ENCODE measurements at regions not wholly inside any gene's neighbourhood (a gene's known extent, or its start where the extent isn't known, plus 50 kb on each side); places are given as distances from the start of the nearest gene placed in this dataset.
A peak's percentile ranks its signal among the peaks of the same experiment; 100 is the strongest.
"Not testable (repeated sequence)": the region's sequence is repeated elsewhere in the genome, so short reads cannot be mapped to it uniquely, and the experiment has no call there.

- no peak for DNase-seq
Observed at GRCh38 chr10:8173866-8174243, 119.4 kb downstream of the GATA3 start.

- no peak for DNase-seq
Observed at GRCh38 chr10:8174762-8175161, 120.3 kb downstream of the GATA3 start.

- DNase-seq, result not testable (repeated sequence)
Observed at GRCh38 chr10:8177526-8177925, 123.0 kb downstream of the GATA3 start.

- DNase-seq, result not testable (repeated sequence)
Observed at GRCh38 chr10:8179773-8180172, 125.3 kb downstream of the GATA3 start.

DNA sequence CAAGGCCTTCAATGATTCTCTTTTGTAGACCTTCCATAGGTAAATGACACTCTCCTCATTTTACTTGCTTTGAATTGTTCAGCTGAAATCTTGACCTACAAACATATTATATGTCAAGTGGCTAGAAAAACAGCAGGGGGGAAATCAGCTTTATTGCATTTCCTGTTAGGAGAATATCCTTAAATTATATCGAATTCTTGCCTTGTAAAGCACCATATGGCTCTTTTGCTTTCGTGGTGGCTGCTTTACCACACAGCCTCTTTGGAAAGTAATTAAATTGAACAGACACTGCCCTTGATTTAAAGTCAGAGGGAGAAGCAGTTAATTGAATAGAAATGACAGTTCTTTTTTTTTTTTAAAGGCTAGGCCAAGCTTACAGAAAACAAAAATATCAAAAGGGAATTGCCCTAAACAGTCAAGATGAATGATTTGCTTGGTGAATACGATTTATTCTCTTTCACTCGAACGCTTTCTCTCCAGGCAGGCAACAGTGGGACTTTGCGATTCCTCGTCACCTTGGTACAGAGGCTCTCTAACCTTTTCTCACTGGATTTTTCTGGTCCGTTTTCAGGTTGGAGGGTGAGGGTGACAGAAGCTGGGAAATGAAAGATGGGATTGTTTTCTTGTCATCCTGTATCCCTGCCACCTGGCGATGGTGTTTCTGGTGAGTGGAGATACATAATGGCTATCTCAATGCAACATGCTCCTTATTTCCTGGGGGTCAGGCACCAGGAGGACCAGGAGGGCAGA is 126.0 kb downstream of the GATA3 start:
- DNase-seq, result no peak

- DNase-seq, result peak in 2 of 3 donors; percentile 5 to 15
Observed at GRCh38 chr10:8181496-8182157, 127.1 kb downstream of the GATA3 start.

DNA sequence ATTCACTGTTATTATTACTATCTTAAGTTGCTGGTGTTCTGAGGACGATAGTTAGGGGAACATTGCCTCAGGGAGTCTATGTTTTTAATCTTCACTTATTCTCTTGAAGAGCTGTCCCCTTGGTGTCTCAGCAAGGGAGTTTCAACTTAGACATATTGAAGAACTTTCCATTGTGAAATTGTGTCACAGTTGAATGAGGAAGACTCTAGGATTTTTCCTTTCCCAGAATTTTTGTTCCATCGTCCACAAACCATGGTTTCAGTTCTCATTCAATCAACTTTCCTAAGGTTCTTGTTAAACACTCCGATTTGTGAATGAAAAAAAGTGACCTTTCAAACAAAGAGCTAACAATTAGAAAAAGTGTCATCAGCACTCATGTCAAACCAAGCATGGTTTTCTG is 128.3 kb downstream of the GATA3 start:
- peak; percentile 36 to 62 (median 53) for DNase-seq

GRCh38 chr10:8183241-8183704 is 128.8 kb downstream of the GATA3 start:
- DNase-seq, result peak; percentile 62 to 85 (median 75)

DNA sequence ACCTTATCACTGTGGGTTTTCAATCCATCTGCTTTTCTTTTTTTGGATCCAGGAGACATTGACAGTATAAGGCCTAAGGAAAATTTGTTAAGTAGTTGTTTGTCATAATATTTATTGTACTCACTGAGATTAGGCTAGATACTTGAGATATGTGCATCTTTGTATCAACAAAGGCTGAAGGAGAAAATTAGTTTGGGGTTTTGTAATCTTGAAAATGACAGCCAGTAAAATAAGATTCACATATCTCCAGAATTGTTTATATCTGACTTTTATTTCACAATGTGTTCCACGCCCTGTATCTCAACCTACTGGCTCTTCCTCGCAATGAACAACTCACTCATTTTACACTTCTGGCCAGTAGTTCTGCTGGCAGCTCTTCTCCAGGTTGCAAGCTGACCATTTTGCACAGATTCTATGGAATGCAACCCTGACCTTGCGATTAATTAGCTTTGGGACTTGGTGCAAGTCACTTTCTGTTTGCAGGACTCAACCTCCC is 132.7 kb downstream of the GATA3 start:
- DNase-seq, result no peak

GRCh38 chr10:8189458-8189857 is 135.0 kb downstream of the GATA3 start:
- no peak for DNase-seq

GRCh38 chr10:8192301-8192700 is 137.8 kb downstream of the GATA3 start:
- DNase-seq, result no peak

DNA sequence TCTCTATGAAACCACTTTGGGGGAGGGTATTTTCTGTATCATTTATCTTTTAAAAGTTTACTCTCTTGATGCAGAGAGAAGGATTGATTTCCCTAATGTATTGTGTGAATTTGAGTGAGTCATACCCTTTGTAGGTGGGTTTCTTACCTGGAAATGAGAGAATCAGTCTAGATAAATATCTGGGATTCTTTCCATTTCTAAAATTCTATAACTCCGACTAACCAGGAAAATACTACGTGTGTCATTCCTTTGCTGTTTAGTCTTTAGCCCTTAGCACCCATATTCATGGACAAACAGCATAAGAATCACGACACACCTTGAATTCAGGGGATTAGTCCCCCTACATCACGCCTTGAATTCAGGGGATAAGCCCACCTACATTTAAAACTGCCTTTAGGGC is 139.1 kb downstream of the GATA3 start:
- no peak for DNase-seq

DNA sequence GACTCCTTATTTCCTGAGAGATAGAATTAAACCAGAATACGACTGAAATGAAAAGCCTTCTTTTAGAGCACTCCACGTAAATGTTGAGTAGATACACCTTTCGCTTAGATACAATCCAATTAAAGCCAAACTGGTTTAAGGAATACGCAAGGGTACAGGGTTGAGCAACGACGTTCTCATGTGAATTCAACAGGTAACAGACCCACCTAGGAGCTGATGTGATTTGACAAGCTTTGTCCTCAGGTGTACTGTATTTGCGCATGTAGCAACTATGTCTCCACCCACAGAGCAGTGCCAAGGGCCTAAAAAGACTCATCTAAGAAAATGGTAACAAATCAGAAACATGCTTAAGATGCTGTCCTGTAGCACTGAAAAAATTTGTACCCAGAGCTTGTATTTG is 139.6 kb downstream of the GATA3 start:
- DNase-seq, result no peak

- DNase-seq, result no peak
Observed at GRCh38 chr10:8206882-8207281, 152.4 kb downstream of the GATA3 start.

DNA sequence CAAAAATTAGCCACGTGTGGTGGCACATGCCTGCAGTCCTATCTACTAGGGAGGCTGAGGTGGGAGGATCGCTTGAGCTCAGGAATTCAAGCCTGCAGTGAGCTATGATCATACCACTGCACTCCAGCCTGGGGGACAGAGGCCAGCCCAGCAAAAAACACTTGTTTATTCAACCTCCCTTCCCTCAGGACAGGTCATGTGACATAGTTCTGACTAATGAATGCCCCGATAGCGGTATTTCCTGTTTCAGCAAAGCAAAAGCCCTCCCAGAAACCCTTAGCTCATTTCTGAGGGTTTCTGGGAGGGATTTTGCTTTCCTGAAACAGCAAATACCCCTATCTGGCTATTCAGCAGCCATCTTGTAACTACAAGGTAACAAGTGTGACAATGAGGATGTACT is 157.1 kb downstream of the GATA3 start:
- no peak for DNase-seq

GRCh38 chr10:8213735-8214134 is 159.2 kb downstream of the GATA3 start:
- no peak for DNase-seq

- no peak for DNase-seq
Observed at GRCh38 chr10:8214587-8214986, 160.1 kb downstream of the GATA3 start.

DNA sequence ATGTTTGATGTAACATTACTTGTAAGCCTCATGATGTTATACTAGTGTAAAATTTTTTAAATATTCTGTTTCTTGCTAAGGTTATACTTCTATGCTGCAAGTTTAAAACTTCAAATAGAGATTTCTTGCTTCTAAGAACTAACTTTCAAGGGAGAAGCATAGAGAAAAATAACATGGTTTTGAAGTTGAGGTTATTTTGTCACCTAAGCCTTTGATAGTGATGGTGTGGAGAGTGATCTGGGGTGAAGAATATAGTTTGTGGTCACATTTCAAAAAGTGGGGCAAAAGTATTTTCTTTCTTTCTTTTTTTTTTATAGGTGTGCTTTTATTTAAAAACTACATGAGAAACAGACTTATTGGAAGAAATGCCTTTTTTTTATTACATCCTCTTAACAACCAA is 162.4 kb downstream of the GATA3 start:
- no peak for DNase-seq

DNA sequence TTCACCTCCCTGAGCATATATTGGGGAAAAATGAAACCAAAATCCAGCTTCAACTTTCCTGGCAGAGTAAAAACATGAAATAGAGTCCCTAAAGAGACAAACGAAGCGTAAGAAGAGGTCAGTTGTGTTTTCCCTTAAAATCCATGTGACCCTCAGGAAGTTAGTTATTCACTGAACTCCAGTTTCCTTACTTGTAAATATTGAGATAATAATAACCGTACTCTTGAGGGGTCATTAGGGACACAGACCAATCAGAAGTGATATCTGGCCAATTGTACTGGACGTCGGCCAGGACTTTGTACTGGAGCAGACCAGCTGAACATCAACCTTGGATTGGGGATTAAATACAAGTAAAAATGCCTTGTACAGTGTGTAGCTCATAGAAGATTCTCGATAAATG is 167.0 kb downstream of the GATA3 start:
- no peak for DNase-seq

GRCh38 chr10:8224591-8224990 is 170.1 kb downstream of the GATA3 start:
- no peak for DNase-seq

DNA sequence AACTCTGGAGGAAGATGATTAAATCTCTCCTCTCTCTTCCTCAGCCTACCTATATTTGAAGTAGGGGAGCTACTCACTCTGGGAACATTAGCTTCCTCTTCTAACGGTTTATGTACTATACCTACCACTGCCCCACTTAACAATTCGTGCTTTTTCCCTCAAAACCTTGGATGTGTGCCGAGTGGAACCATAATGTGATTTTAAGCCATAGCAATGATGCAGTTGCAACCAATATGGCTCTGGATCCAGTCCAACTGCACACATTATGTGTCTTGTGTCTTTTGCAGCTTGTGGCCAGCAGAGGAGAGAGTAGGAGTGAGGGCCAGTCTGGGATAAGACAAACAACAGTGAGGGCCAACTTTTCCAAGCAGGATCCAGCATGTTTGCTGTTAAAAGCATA is 170.7 kb downstream of the GATA3 start:
- DNase-seq, result no peak

DNA sequence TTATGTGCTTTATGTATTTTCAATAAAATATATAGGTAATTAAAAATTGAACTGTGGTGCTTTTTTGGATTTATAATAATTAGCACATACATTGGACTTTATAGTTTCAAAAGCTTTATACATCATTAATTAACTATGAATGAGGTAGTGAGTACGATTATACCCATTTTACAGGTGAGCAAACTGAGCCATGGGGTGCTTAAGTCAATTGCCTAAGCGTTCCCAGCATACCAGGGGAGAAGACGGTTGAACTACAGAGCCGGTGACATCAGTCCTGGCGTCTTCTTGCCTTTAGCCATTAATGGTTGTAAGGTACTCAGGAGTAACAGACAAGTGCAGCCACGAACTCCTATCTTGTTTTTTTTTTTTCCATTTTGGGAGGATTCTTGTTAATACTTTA is 172.8 kb downstream of the GATA3 start:
- DNase-seq, result no peak

- DNase-seq, result no peak
Observed at GRCh38 chr10:8229153-8229552, 174.7 kb downstream of the GATA3 start.

- DNase-seq, result no peak
Observed at GRCh38 chr10:8230902-8231301, 176.4 kb downstream of the GATA3 start.
